ENCODE measurements at regions not wholly inside any gene's neighbourhood (a gene's known extent, or its start where the extent isn't known, plus 50 kb on each side); places are given as distances from the start of the nearest gene placed in this dataset.
"Not testable (repeated sequence)": the region's sequence is repeated elsewhere in the genome, so short reads cannot be mapped to it uniquely, and the experiment has no call there.

- TF ChIP-seq, protein P1, sequence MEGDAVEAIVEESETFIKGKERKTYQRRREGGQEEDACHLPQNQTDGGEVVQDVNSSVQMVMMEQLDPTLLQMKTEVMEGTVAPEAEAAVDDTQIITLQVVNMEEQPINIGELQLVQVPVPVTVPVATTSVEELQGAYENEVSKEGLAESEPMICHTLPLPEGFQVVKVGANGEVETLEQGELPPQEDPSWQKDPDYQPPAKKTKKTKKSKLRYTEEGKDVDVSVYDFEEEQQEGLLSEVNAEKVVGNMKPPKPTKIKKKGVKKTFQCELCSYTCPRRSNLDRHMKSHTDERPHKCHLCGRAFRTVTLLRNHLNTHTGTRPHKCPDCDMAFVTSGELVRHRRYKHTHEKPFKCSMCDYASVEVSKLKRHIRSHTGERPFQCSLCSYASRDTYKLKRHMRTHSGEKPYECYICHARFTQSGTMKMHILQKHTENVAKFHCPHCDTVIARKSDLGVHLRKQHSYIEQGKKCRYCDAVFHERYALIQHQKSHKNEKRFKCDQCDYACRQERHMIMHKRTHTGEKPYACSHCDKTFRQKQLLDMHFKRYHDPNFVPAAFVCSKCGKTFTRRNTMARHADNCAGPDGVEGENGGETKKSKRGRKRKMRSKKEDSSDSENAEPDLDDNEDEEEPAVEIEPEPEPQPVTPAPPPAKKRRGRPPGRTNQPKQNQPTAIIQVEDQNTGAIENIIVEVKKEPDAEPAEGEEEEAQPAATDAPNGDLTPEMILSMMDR (IDR thresholded peaks at IDR 0.05; ENCODE audit: low read depth, low read length), result no peak
- no peak for DNase-seq (ENCODE audit: extremely low read depth, low read depth)
Observed at GRCh38 chr21:35982717-35983116, 77.6 kb downstream of the SETD4 start.

- DNase-seq (ENCODE audit: extremely low read depth, low read depth), result no peak
- TF ChIP-seq, protein P1 (IDR thresholded peaks at IDR 0.05; ENCODE audit: low read depth, low read length), result no peak
Observed at GRCh38 chr21:35981514-35982070, 78.7 kb downstream of the SETD4 start.

DNA sequence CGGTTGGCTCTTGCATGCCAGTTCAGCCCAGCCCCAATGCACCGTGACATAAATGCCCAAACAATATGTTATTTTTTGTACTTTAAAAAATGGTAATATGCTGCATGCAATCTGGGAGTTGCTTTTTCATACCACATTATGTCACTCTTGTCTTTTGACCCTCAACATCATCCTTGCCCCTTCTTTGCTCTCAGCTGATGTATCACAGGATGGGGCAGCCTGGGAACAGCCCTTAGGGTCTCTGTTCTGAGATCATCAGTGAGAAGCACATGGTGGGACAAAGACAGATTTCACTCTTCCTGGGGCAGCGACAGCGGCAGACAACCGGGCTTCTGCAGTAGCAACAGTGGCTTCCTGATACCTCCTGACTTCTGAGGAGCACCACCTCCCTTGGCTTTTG is 79.5 kb downstream of the SETD4 start:
- TF ChIP-seq, protein P1 (IDR thresholded peaks at IDR 0.05; ENCODE audit: low read depth, low read length), result no peak
- no peak for DNase-seq (ENCODE audit: extremely low read depth, low read depth)

- DNase-seq (ENCODE audit: extremely low read depth, low read depth), result not testable (repeated sequence)
Observed at GRCh38 chr21:35977860-35978259, 82.5 kb downstream of the SETD4 start.

- TF ChIP-seq, protein P1 (IDR thresholded peaks at IDR 0.05; ENCODE audit: low read depth, low read length), result no peak
- no peak for DNase-seq (ENCODE audit: extremely low read depth, low read depth)
Observed at GRCh38 chr21:35976929-35977328, 83.4 kb downstream of the SETD4 start.

DNA sequence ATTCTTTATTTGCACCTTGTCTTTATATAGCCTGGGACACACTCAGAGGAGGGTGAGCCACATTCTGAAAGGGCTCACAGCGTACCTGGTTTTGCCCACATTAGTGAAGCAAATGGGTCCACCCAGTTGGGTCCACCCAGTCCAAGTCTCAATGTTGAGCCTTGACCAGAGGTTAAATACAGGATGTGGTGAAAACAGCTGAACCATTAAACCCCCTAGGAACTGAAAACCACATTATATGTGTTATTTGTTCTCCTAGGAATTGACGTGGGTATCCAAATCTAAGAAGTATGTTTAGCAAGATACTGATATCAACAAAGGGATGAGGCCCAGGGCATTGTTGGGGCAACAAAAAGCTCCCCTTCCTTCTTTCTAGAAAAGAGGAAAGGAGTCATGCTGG is 83.8 kb downstream of the SETD4 start:
- TF ChIP-seq, protein P1 (IDR thresholded peaks at IDR 0.05; ENCODE audit: low read depth, low read length), result no peak
- DNase-seq (ENCODE audit: extremely low read depth, low read depth), result no peak

GRCh38 chr21:35974775-35975174 is 85.6 kb downstream of the SETD4 start:
- TF ChIP-seq, protein P1 (IDR thresholded peaks at IDR 0.05; ENCODE audit: low read depth, low read length), result no peak
- no peak for DNase-seq (ENCODE audit: extremely low read depth, low read depth)

DNA sequence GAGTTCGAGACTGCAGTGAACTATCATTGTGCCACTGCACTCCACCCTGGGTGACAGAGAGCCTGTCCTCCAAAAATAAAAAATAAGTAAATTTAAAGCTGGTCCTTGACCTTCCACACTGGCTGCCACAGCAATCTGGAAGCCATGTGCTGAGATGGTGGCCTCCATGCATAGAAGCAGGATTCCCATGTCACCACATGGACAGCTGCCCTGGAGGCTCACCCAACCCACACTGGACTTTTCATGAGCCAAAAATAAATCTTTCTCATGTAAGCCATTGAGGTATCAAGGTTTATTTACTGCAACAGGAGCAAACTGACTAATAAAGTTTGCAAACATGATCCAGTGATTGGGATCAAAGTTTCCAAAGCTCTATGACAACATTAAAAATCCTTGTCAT is 88.5 kb downstream of the SETD4 start:
- TF ChIP-seq, protein P1 (IDR thresholded peaks at IDR 0.05; ENCODE audit: low read depth, low read length), result no peak
- no peak for DNase-seq (ENCODE audit: extremely low read depth, low read depth)

Data from AG09319 (cell line).